Nephron progenitor cell (in vitro differentiated cells): ENCODE measurements at regions not wholly inside any gene's neighbourhood (a gene's known extent, or its start where the extent isn't known, plus 50 kb on each side); places are given as distances from the start of the nearest gene placed in this dataset.

Source experiments
- DNase-seq: peaks from one replicate; pipeline ENCODE4 v3.0.0; 2021
- H3K27ac Mint-ChIP-seq: 2 replicates; pipeline ENCODE4 v1.8.0; 2021; ENCODE audit warnings: mild to moderate bottlenecking, moderate library complexity, mixed read lengths
- H3K27me3 Mint-ChIP-seq: 2 replicates; pipeline ENCODE4 v1.8.0; 2021; ENCODE audit warnings: mild to moderate bottlenecking, low read depth, mixed read lengths; ENCODE audit not compliant: poor library complexity
- H3K36me3 Mint-ChIP-seq: 2 replicates; pipeline ENCODE4 v1.8.0; 2021; ENCODE audit warnings: low read depth, mixed read lengths
- H3K4me1 Mint-ChIP-seq: 2 replicates; pipeline ENCODE4 v1.8.0; 2021; ENCODE audit warnings: mixed read lengths
- H3K4me3 Mint-ChIP-seq: 2 replicates; pipeline ENCODE4 v1.8.0; 2021; ENCODE audit warnings: mild to moderate bottlenecking, moderate library complexity, mixed read lengths
- H3K9me3 Mint-ChIP-seq: 2 replicates; pipeline ENCODE4 v1.8.0; 2021; ENCODE audit warnings: mild to moderate bottlenecking, moderate library complexity, mixed read lengths
- TF ChIP-seq, protein P1 (sequence below): fragments of 200-600 bp; sonication (generic); IDR thresholded peaks from 2 replicates; pipeline ENCODE4 v1.5.0; 2021; ENCODE audit warnings: antibody characterized with exemption

DNA sequence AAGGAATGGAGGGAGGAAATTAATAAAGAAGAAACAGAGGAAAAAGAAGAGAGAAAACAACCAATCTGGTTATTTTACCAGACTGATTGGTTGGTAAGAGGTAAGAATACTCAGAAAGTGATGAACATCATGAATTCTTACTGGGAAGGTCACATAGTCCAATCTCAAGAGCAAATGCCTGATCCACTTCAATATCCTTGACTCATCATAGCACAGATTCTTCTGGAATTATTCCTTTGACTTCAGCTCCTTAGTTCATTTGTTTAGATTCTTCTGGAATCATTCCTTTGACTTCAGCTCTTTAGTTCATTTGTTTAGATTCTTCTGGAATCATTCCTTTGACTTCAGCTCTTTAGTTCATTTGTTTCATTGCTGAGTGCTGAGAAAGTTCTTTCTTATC is 2030.6 kb upstream of the CELF4 start:
- Mint-ChIP-seq H3K4me3 (no peak overlapping the region), H3K36me3 (peaks cover 27% of the 10 kb centered on the region), H3K9me3 (peaks cover 13% of the 10 kb centered on the region), H3K4me1 (peaks cover 19% of the 10 kb centered on the region), H3K27ac (no peak overlapping the region), H3K27me3 (no peaks in the 10 kb centered on the region)
- no peak for DNase-seq
- TF ChIP-seq, protein P1, sequence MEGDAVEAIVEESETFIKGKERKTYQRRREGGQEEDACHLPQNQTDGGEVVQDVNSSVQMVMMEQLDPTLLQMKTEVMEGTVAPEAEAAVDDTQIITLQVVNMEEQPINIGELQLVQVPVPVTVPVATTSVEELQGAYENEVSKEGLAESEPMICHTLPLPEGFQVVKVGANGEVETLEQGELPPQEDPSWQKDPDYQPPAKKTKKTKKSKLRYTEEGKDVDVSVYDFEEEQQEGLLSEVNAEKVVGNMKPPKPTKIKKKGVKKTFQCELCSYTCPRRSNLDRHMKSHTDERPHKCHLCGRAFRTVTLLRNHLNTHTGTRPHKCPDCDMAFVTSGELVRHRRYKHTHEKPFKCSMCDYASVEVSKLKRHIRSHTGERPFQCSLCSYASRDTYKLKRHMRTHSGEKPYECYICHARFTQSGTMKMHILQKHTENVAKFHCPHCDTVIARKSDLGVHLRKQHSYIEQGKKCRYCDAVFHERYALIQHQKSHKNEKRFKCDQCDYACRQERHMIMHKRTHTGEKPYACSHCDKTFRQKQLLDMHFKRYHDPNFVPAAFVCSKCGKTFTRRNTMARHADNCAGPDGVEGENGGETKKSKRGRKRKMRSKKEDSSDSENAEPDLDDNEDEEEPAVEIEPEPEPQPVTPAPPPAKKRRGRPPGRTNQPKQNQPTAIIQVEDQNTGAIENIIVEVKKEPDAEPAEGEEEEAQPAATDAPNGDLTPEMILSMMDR = no peak

DNA sequence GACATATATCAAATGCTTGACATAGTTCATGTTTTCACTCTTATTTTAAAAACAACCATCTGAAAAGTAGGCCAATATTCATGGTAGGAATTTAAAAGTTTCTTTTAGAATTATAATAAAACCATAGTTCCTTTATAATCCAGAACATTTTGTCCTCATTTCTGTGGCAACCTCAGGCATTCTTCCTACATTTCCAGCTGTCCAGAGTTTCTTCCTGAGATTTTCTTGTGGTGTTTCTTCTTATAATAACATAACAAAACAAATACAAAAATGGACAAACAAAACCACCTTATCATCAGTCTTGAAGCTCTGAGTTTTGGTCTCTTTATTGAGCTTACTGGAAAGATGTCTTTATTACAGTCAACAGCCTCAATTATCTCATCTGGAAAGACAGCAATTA is 2028.6 kb upstream of the CELF4 start:
- H3K9me3 Mint-ChIP-seq = peaks cover 13% of the 10 kb centered on the region
- no peak overlapping the region for H3K4me3 Mint-ChIP-seq
- TF ChIP-seq, protein P1 = no peak
- no peak overlapping the region for H3K27ac Mint-ChIP-seq
- H3K27me3 Mint-ChIP-seq = no peaks in the 10 kb centered on the region
- H3K4me1 Mint-ChIP-seq = peaks cover 19% of the 10 kb centered on the region
- peaks cover 24% of the 10 kb centered on the region for H3K36me3 Mint-ChIP-seq
- no peak for DNase-seq

DNA sequence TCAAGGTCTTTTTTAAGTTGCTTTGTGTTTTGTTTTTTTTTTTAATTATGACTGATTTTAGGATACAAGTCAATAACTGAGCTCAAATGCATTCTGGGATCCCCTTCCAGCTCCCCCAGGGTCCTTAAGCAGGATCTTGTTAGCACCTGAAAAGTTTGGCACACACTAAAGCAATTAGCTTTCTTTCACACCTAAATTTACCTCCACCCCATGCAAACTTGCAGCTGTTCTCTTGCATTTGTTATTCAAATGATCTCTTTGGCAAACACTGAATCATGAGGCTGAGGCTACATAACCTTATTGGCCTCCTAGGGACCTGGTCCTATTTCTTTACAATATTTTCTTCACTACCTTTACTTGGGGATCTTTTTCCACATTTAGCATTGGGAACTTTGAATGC is 2026.1 kb upstream of the CELF4 start:
- Mint-ChIP-seq H3K27ac (no peak overlapping the region), H3K4me1 (peaks cover 3% of the 10 kb centered on the region), H3K27me3 (no peaks in the 10 kb centered on the region), H3K36me3 (peaks cover 19% of the 10 kb centered on the region), H3K4me3 (no peak overlapping the region), H3K9me3 (peaks cover 12% of the 10 kb centered on the region)
- TF ChIP-seq, protein P1 = no peak
- no peak for DNase-seq

DNA sequence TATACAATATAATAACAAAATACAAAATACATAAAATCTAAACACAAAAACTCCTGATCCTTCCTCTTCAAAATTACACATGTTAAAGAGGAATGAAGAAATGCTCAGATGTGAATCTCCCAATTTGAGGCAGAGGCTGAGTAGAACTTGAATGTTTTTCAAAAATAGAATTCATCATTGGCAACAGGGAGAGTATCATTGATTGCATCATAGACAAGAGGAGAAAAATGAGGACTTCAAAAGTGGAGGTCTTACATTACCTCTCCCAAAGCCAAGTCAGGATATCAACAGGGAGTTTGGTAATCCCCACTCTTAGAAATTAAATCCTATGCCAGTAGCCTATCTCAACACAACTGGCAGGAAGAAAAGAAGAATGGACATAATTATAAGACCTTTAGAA is 2023.9 kb upstream of the CELF4 start:
- Mint-ChIP-seq H3K27me3 (no peaks in the 10 kb centered on the region), H3K36me3 (peaks cover 8% of the 10 kb centered on the region), H3K4me1 (no peaks in the 10 kb centered on the region), H3K27ac (peak overlapping the region; percentile 45), H3K9me3 (no peaks in the 10 kb centered on the region), H3K4me3 (no peak overlapping the region)
- no peak for DNase-seq
- TF ChIP-seq, protein P1 = no peak

DNA sequence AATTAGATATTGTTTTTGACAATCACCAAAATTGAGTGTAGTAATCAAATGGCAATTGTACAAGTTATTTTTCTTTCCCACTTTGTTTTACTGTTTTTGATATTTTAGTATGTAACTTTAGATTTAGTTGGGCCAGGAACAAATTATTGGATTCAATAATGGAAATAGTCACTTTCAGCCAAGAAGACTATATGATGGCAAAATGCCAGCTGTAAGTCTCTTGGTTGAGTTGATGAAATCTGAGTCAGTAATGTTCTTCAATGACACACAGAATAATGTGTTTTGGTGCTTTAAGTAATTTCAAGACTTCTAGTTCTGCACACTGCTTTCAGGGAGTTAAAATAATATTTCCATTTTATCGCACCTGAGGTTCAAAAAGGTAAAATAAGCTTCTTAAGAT is 2022.0 kb upstream of the CELF4 start:
- Mint-ChIP-seq H3K27me3 (no peaks in the 10 kb centered on the region), H3K9me3 (no peaks in the 10 kb centered on the region), H3K4me1 (no peaks in the 10 kb centered on the region), H3K4me3 (no peak overlapping the region), H3K36me3 (peaks cover 8% of the 10 kb centered on the region), H3K27ac (no peak overlapping the region)
- no peak for DNase-seq
- TF ChIP-seq, protein P1 = no peak

DNA sequence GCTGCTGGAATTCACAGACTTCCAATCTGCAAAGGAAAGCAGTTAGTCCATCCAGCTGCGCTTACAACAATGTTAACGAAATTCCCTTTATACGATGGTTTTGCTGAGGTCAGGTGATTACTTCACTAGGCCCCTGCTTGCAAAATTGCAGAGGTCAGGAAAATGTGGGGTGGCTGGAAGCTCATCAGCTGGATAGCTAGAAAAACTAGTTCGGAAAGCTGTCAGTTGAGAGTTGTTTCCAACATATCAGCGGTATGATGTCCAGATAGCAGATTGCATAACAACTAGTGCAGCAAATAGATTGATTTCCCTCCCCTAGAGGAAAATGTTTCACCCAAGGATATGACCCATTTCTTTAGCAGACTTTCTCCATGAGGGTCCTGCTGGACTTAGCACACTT is 2021.1 kb upstream of the CELF4 start:
- no peak for DNase-seq
- TF ChIP-seq, protein P1 = no peak
- H3K4me3 Mint-ChIP-seq = no peak overlapping the region
- H3K9me3 Mint-ChIP-seq = no peaks in the 10 kb centered on the region
- H3K27ac Mint-ChIP-seq = no peak overlapping the region
- H3K27me3 Mint-ChIP-seq = no peaks in the 10 kb centered on the region
- no peaks in the 10 kb centered on the region for H3K4me1 Mint-ChIP-seq
- H3K36me3 Mint-ChIP-seq = peaks cover 5% of the 10 kb centered on the region
